Glutamatergic neuron (in vitro differentiated cells): ENCODE measurements at regions not wholly inside any gene's neighbourhood (a gene's known extent, or its start where the extent isn't known, plus 50 kb on each side); places are given as distances from the start of the nearest gene placed in this dataset.

Source experiments
- DNase-seq: peaks from one replicate; pipeline ENCODE4 v3.0.0; 2022
- H3K27ac Mint-ChIP-seq: one replicate; pipeline ENCODE4 v1.8.0; 2020; ENCODE audit warnings: mild to moderate bottlenecking, mixed read lengths, inconsistent platforms; ENCODE audit not compliant: unreplicated experiment
- H3K27me3 Mint-ChIP-seq: one replicate; pipeline ENCODE4 v1.8.0; 2020; ENCODE audit warnings: mild to moderate bottlenecking, moderate library complexity, mixed read lengths, inconsistent platforms; ENCODE audit not compliant: unreplicated experiment
- H3K36me3 Mint-ChIP-seq: one replicate; pipeline ENCODE4 v1.8.0; 2020; ENCODE audit warnings: mild to moderate bottlenecking, mixed read lengths, inconsistent platforms; ENCODE audit not compliant: unreplicated experiment
- H3K4me1 Mint-ChIP-seq: one replicate; pipeline ENCODE4 v1.8.0; 2020; ENCODE audit warnings: mild to moderate bottlenecking, low read depth, mixed read lengths, inconsistent platforms; ENCODE audit not compliant: unreplicated experiment
- H3K4me3 Mint-ChIP-seq: one replicate; pipeline ENCODE4 v1.8.0; 2020; ENCODE audit warnings: mild to moderate bottlenecking, mixed read lengths, inconsistent platforms; ENCODE audit not compliant: unreplicated experiment
- H3K9me3 Mint-ChIP-seq: one replicate; pipeline ENCODE4 v1.8.0; 2020; ENCODE audit warnings: mild to moderate bottlenecking, moderate library complexity, mixed read lengths, inconsistent platforms; ENCODE audit not compliant: unreplicated experiment
- TF ChIP-seq, protein P1 (sequence below): fragments of 200-600 bp; sonication (generic); IDR thresholded peaks from one replicate; pipeline ENCODE4 v1.5.0; 2021; ENCODE audit not compliant: partially characterized antibody, unreplicated experiment

DNA sequence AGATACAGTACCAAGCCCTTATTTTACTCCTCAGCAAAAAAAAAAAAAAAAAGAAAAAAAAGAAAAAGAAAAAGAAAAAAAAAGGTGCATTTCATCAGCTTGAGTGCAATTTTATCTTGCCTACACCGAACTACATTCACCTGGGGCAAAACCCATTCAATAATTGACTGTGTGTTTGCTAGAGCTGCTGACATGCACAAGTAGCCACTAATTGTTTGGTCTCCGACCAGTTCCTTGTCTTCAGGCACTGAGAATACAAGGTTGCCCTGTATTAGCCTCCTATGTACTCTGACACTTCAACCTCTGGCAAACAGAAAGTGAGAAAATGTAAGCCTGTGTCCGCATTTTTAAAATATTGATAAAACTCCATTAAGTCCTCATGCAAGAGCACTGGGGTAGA lies 1579.4 kb upstream of the LRRTM3 start:
- Mint-ChIP-seq H3K36me3 (no peaks in the 10 kb centered on the region), H3K27ac (no peak overlapping the region), H3K9me3 (no peaks in the 10 kb centered on the region), H3K4me1 (no peaks in the 10 kb centered on the region), H3K4me3 (no peak overlapping the region), H3K27me3 (no peaks in the 10 kb centered on the region)
- DNase-seq, result no peak
- TF ChIP-seq, protein P1, sequence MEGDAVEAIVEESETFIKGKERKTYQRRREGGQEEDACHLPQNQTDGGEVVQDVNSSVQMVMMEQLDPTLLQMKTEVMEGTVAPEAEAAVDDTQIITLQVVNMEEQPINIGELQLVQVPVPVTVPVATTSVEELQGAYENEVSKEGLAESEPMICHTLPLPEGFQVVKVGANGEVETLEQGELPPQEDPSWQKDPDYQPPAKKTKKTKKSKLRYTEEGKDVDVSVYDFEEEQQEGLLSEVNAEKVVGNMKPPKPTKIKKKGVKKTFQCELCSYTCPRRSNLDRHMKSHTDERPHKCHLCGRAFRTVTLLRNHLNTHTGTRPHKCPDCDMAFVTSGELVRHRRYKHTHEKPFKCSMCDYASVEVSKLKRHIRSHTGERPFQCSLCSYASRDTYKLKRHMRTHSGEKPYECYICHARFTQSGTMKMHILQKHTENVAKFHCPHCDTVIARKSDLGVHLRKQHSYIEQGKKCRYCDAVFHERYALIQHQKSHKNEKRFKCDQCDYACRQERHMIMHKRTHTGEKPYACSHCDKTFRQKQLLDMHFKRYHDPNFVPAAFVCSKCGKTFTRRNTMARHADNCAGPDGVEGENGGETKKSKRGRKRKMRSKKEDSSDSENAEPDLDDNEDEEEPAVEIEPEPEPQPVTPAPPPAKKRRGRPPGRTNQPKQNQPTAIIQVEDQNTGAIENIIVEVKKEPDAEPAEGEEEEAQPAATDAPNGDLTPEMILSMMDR, result no peak

DNA sequence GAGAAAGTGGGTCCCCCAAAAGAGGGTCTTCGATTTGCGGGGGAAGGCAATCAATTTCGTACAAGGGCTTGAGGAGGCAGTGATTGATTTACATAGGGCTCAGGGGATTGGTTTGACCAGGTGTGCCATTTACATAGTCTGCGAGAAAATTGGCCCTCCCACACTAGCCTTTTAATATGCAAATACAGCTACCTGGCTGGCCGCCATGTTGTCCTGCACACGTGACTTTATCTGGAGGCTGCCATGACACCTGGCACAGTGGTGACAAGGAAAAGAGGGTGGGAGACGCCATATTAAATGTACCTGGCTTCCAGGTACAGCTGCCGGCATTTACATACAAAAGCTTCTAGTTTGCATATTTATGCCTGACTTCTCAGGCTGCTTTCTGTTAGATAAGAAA lies 1577.2 kb upstream of the LRRTM3 start:
- no peaks in the 10 kb centered on the region for H3K4me1 Mint-ChIP-seq
- H3K36me3 Mint-ChIP-seq, result no peaks in the 10 kb centered on the region
- H3K27me3 Mint-ChIP-seq, result no peaks in the 10 kb centered on the region
- no peaks in the 10 kb centered on the region for H3K9me3 Mint-ChIP-seq
- DNase-seq, result no peak
- H3K4me3 Mint-ChIP-seq, result no peak overlapping the region
- H3K27ac Mint-ChIP-seq, result no peak overlapping the region
- TF ChIP-seq, protein P1, result no peak

DNA sequence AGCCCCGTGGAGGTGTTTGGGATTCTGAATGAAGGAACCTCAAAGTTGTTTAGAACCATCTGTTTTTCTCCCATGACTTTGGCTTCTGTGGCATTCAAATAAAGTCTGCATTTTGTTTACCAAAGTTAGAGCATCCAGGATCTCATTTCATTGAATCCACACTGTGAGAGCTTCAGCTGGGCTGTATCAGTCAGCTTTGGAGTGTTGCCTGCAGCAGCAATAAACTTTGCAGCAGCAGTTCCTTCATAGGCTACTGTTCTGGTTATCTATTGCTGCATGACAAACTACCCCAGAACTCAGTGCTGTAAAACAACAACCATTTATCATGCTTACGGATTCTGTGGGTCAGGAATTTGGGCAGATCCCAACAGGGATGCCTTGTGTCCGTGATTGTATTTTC lies 1575.2 kb upstream of the LRRTM3 start:
- Mint-ChIP-seq H3K9me3 (no peaks in the 10 kb centered on the region), H3K4me3 (no peak overlapping the region), H3K36me3 (no peaks in the 10 kb centered on the region), H3K4me1 (peaks cover 1% of the 10 kb centered on the region), H3K27ac (no peak overlapping the region), H3K27me3 (no peaks in the 10 kb centered on the region)
- TF ChIP-seq, protein P1, result no peak
- DNase-seq, result no peak

DNA sequence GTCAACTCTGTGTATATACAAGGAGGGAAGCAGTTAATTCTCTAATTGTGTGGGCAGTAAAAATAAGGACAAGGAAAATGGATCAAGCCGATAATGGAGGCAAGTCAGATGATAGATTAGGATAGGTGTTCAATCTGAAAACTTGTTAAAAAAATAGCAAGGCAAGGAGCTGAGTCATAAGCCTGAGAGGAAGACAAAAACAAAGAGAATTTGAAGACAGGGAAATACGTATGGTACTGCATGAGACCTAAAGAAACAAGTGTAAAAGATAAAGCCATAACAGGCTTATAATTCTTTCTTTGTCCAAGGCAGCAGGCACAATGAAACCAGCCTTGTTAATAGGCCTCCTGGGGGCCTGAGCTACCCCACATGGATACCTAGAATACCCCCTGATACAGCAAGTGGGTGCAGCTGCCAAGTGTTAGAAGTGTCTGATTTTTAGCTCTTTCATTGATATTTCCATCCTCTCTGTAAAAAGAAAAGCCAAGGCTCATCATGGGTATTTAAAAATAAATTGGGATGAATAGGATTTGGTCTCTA lies 1570.6 kb upstream of the LRRTM3 start:
- Mint-ChIP-seq H3K27me3 (no peaks in the 10 kb centered on the region), H3K36me3 (no peaks in the 10 kb centered on the region), H3K4me1 (peaks cover 1% of the 10 kb centered on the region), H3K9me3 (no peaks in the 10 kb centered on the region), H3K27ac (no peak overlapping the region), H3K4me3 (no peak overlapping the region)
- DNase-seq, result no peak
- TF ChIP-seq, protein P1, result no peak

DNA sequence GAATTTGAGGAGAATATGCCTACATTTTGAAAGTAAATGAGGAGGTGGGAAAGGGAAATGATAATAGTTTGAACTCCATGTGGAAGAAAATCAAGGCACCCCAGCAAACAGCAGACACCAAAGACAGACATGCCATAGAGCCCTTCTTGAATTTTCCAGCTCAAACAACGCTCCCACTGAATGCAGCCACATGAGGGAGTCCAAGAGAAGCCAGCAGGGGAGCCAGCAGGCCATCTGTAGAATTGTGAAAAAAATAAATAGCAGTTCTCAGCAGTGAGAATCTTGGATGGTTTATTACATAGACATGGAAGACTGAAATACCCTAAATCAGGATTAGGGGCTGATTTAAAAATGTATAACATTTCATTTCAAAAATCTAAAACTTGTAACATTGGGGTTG lies 1567.3 kb upstream of the LRRTM3 start:
- TF ChIP-seq, protein P1, result peak; percentile 37
- Mint-ChIP-seq H3K36me3 (no peaks in the 10 kb centered on the region), H3K4me1 (peaks cover 1% of the 10 kb centered on the region), H3K4me3 (no peak overlapping the region), H3K27me3 (no peaks in the 10 kb centered on the region), H3K9me3 (no peaks in the 10 kb centered on the region), H3K27ac (no peak overlapping the region)
- peak; percentile 40 for DNase-seq
